Ishikawa (cell line): ENCODE measurements at regions not wholly inside any gene's neighbourhood (a gene's known extent, or its start where the extent isn't known, plus 50 kb on each side); places are given as distances from the start of the nearest gene placed in this dataset.

Experiments
- CEBPB ChIP-seq: IDR thresholded peaks from 2 replicates; pipeline ENCODE4 v1.6.1; 2012
- CREB1 ChIP-seq: IDR thresholded peaks from 2 replicates; pipeline ENCODE4 v1.6.1; 2012; ENCODE audit warnings: low read depth
- EGR1 ChIP-seq: IDR thresholded peaks from 2 replicates; pipeline ENCODE4 v1.6.1; 2012
- EP300 ChIP-seq: IDR thresholded peaks from 2 replicates; pipeline ENCODE4 v1.6.1; 2012; ENCODE audit warnings: borderline replicate concordance
- FOXM1 ChIP-seq: IDR thresholded peaks from 2 replicates; pipeline ENCODE4 v1.6.1; 2012; ENCODE audit warnings: low read depth, borderline replicate concordance
- MAX ChIP-seq: IDR thresholded peaks from 2 replicates; pipeline ENCODE4 v1.6.1; 2012
- NFIC ChIP-seq: IDR thresholded peaks from 2 replicates; pipeline ENCODE4 v1.6.1; 2012
- RAD21 ChIP-seq: IDR thresholded peaks from 2 replicates; pipeline ENCODE4 v1.6.1; 2012; ENCODE audit warnings: low read depth
- REST ChIP-seq: IDR thresholded peaks from 2 replicates; pipeline ENCODE4 v1.6.1; 2012; ENCODE audit warnings: low read depth, mild to moderate bottlenecking
- TAF1 ChIP-seq: IDR thresholded peaks from 2 replicates; pipeline ENCODE4 v1.6.1; 2012; ENCODE audit warnings: low read depth, mild to moderate bottlenecking
- TCF12 ChIP-seq: IDR thresholded peaks from 2 replicates; pipeline ENCODE4 v1.6.1; 2012; ENCODE audit warnings: low read depth
- TEAD4 ChIP-seq: IDR thresholded peaks from 2 replicates; pipeline ENCODE4 v1.6.1; 2012
- USF1 ChIP-seq: IDR thresholded peaks from 2 replicates; pipeline ENCODE4 v1.6.1; 2012
- YY1 ChIP-seq: IDR thresholded peaks from 2 replicates; pipeline ENCODE4 v1.6.1; 2012; ENCODE audit warnings: low read depth
- ZBTB7A ChIP-seq: IDR thresholded peaks from 2 replicates; pipeline ENCODE4 v1.6.1; 2012; ENCODE audit warnings: low read depth

GRCh38 chr5:57054671-57055070 lies 102.7 kb upstream of the MIER3 start:
- TF ChIP-seq RAD21 = no peak
- TF ChIP-seq TCF12 = no peak
- no peak for TF ChIP-seq REST
- no peak for TF ChIP-seq EP300
- TF ChIP-seq MAX = no peak
- TF ChIP-seq TEAD4 = no peak
- TF ChIP-seq YY1 = no peak
- TF ChIP-seq NFIC = no peak
- no peak for TF ChIP-seq USF1
- no peak for TF ChIP-seq EGR1
- no peak for TF ChIP-seq TAF1
- TF ChIP-seq FOXM1 = no peak
- no peak for TF ChIP-seq ZBTB7A

GRCh38 chr5:57055731-57056130 lies 103.8 kb upstream of the MIER3 start:
- no peak for TF ChIP-seq TCF12
- no peak for TF ChIP-seq CREB1
- no peak for TF ChIP-seq EGR1
- TF ChIP-seq MAX = no peak
- TF ChIP-seq RAD21 = no peak
- no peak for TF ChIP-seq REST

GRCh38 chr5:57063773-57064172 lies 110.1 kb upstream of the GPBP1 start:
- TF ChIP-seq TCF12 (no peak), EP300 (no peak), USF1 (no peak)

GRCh38 chr5:57066924-57067596 lies 106.8 kb upstream of the GPBP1 start:
- TF ChIP-seq TEAD4 (no peak), CREB1 (no peak), NFIC (no peak), TAF1 (no peak), USF1 (no peak), FOXM1 (no peak), ZBTB7A (no peak), EGR1 (no peak), REST (no peak), CEBPB (no peak), EP300 (no peak), YY1 (no peak), TCF12 (no peak), MAX (no peak), RAD21 (no peak)

GRCh38 chr5:57067597-57067924 lies 106.3 kb upstream of the GPBP1 start:
- no peak for TF ChIP-seq NFIC
- no peak for TF ChIP-seq EP300
- no peak for TF ChIP-seq REST
- no peak for TF ChIP-seq RAD21
- TF ChIP-seq TCF12 = no peak
- no peak for TF ChIP-seq TAF1
- no peak for TF ChIP-seq MAX
- no peak for TF ChIP-seq ZBTB7A
- TF ChIP-seq CREB1 = no peak
- TF ChIP-seq FOXM1 = no peak
- TF ChIP-seq TEAD4 = no peak
- no peak for TF ChIP-seq YY1
- TF ChIP-seq USF1 = no peak
- no peak for TF ChIP-seq EGR1
